HG03196 (cell line): ENCODE measurements at regions not wholly inside any gene's neighbourhood (a gene's known extent, or its start where the extent isn't known, plus 50 kb on each side); places are given as distances from the start of the nearest gene placed in this dataset.
A peak's percentile ranks its signal among the peaks of the same experiment; 100 is the strongest.

Experiments used
- ATAC-seq: cut with Tn5 transposase; IDR thresholded peaks from one replicate; pipeline ENCODE4 v1.9.1; 2021; ENCODE audit not compliant: unreplicated experiment

- no peak for ATAC-seq
Measured at GRCh38 chr18:10371165-10371564, 83.3 kb upstream of the APCDD1 start.

DNA sequence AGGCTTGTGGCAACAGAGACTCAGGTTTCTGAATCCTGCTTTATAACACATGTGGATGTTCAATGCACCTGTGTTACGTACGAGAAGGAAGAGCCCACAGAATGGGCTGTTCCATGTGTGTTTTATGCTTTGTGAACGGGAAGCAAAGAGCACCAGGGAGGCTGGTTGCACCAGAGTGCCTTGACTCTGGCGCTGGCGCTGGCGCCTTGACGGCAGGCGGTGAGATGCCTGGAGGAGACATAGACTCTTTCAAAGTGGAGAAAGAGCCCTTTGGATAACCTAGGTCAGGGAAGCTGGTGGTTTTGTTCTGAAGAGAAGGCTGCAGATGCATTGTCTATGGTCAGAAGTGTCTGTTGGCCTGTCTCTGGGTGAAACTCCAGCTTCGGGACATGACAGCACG is 80.2 kb upstream of the APCDD1 start:
- ATAC-seq: no peak

DNA sequence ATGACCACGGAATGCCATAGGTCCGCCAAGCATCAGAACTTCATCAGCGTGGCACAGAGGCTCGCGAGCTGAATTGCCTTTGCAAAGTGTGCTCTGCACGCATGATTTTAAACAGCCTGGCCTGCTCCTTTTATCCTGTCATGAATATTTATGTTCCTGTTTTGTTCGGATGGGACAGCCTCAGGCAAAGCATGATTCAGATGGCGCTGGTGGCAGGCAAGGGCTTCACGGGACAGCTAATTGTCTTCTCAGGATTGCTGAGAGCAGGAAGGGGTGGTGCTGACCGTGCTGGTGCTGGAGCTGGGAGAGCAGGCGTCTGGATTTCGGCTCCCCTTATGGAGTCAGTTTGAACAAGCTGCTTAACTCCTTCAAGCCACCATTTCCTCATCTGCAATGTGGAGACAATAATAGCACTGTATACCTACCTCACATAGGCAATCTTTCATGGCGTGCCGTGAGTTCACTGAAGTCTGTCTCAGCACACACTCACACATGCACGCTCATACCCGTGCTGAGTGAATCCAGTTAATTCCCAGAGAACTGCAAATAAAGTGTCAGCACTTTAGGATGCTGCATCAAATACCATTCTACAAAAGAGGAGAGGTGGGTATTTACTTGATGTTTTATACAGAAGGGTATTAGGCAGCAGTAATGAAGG is 79.7 kb upstream of the APCDD1 start:
- no peak for ATAC-seq

- ATAC-seq: no peak
Measured at GRCh38 chr18:10376731-10377130, 77.7 kb upstream of the APCDD1 start.

DNA sequence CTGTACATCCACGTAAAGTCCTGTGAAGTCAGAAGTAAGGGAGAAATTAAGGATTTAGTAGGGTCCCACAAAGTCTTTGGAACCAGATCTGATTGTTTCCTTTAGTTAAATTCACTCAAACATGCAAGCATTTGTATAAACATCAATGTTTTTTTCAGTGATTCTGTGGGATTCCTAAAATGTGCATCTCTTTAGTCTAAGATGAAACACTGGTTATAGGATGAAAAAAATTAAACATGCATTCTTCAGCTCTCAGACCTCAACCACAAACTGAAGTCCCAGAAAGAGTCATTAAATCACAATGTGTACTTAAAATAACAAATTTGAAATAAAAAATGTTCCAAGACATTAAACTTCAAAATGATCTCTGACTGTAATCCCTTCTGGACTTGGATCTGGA is 76.5 kb upstream of the APCDD1 start:
- ATAC-seq: no peak

DNA sequence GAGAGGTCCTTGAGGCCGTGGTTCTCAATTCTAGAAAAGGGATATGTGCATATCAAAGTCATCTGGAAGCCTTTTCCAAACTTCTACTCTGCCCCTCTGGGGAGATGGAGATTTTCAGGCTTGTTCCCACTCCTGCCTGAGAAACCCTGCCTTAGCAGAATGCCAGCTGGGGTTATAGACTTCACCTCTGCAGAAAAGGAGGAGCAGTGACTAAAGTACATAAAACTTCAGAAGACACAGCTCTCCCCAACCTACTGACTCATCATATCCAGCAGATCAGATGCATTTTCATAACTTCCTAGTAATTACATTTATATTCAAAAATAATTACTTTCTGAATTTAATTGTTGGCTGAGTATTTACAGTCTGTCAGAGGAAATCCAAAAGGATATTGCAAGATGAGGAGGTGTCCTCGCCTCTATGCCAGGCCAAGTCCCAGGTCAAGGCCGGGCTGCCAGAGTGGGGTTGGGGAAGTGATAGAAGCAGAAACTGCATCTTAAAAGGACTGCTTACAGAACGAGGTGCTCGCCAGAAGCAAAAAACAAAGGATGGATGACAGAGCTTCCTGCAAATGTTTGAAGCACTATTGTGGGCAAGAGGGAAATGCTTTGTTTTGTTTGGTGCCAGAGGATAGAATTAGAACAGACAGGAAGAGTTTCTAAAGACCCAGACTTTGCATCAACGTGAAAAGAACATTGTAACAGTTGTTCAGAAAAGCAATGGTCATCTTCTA is 75.6 kb upstream of the APCDD1 start:
- no peak for ATAC-seq

DNA sequence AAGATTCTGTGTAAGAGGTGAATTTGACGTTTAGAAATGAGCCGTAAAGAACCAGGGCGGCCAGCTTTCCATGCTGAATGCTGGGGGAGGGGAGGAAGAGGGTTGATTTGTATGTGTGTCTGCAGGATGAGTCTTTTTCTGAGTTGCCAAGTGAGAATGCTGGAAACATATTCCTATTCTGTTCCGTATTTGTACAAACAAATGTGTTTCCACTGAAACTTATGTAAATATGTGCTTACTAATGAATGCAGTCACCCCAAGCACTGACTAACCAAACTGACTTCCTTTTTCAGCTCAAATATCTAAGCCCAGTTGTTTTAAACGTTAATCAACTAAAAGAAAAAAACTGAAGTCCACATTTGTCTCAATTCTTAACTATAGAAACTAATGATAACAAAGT is 74.9 kb upstream of the APCDD1 start:
- ATAC-seq: no peak

- no peak for ATAC-seq
Measured at GRCh38 chr18:10381516-10381915, 72.9 kb upstream of the APCDD1 start.

GRCh38 chr18:10381951-10382350 is 72.5 kb upstream of the APCDD1 start:
- no peak for ATAC-seq

GRCh38 chr18:10386049-10386448 is 68.4 kb upstream of the APCDD1 start:
- no peak for ATAC-seq

GRCh38 chr18:10386956-10387355 is 67.5 kb upstream of the APCDD1 start:
- no peak for ATAC-seq

DNA sequence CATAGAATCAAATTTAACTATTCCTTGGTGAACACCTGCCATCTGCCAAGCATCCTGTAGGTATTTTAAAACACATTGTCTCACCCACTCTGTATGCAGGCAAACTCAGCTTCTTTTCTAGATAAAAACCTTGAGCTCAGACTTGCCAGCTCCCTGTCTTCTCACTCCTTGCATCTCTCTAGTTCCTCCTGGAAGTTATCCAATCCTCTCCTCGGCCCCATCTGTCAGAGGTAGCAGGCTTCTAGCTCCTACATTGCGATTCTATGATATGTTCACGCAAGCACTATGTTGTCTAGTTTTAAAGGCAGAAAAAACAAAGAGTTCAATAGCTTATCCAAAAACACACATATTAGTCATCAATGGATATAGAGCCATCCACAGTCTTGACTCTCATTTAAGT is 67.0 kb upstream of the APCDD1 start:
- no peak for ATAC-seq

DNA sequence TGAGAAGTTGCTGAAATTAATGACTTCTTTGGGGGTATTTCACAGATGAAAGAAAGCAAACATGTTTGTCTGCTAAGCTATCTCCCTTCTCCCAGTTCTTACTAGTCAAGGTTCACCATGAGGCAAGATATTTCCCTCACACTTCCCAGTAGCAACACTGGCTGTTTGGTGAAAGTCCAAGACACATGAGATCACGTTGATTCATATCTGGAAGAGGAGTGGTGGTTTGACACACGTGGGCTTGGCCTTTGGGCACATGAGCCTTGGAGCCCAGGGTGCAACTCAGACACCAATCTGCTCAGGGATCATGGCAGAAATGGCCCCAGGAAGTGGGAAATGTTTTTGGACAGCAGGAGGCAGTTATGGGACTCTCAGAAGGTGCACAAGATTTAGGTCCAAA is 66.1 kb upstream of the APCDD1 start:
- ATAC-seq: no peak

- peak; percentile 60 for ATAC-seq
Measured at GRCh38 chr18:10391506-10391905, 62.9 kb upstream of the APCDD1 start.

DNA sequence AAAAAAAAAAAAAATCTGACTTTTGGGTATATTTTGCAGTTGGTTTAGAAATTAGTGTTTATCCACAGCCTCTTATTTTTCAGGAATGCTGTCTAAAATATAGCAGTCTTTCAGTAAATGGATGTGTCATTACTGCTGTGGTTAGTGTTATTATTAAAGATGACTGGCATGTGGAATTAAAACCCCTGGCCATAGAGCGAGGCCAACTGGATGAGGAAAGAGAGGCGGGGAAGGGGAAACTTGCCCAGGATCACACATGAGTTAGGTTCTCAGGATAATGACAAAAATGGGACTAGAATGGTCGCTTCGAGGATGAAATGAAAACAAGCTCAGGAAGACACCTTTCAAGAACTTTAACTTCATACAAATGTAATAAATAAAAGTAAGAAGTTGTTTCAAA is 57.4 kb upstream of the APCDD1 start:
- ATAC-seq: no peak

GRCh38 chr18:10398571-10398970 is 55.9 kb upstream of the APCDD1 start:
- no peak for ATAC-seq

GRCh38 chr18:10399465-10399864 is 55.0 kb upstream of the APCDD1 start:
- ATAC-seq: no peak

DNA sequence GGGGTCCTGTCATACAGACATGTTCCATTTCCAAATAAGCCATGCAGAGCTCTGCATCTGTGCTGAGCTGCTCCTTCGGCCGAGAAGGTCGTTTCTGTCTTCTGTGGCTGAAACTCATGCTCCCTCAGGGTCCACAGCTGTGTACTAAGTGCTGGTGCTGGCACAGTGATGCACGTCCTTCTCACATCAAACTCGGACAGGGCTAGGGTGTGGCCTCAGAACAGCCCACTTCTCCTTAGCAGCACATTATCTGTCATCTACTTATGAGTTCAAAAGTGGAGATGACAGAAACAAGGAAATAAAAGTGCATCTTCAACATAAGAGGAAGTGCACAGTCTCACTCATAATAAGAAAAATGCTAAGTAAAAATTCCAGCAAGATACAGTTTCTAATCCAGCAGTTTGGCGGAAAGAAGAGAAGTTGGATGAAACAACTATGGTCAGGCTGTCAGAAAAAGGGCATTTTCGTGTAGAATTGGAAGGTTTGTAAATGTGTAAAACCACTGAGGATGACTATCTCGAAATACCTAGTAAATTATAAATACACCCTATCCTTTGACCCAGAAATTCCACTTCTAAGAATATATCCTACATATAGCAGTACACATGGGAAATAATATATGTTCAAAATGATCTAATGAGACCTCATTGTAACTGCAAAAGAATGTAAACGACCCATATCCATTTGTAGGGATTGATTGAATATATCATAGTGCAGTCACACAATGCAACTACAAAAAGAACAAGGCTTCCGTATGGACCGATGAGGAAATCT is 53.7 kb upstream of the APCDD1 start:
- ATAC-seq: no peak

DNA sequence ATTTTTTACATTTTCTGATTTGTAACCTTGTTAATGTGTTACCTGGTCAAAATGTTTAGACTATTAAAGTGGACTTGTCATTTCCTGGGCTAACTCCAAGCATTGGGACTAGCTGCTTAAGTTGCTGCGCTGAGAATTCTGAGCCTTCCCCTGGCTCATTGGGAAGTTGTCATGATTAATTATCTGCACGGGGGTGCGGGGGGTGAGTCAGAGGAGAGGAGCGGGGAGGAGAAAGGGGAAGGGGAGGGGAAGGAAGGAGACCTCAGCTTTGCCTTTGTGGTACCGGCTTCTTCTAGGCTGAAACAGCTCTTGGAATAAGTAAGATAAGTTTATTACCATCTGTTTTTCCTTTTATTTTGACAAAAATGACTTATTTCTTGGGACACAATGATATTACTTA is 52.9 kb upstream of the APCDD1 start:
- ATAC-seq: no peak

- no peak for ATAC-seq
Measured at GRCh38 chr18:10401930-10402329, 52.5 kb upstream of the APCDD1 start.

GRCh38 chr18:10402871-10403559 is 51.4 kb upstream of the APCDD1 start:
- ATAC-seq: no peak

- no peak for ATAC-seq
Measured at GRCh38 chr18:10403708-10404107, 50.7 kb upstream of the APCDD1 start.
